H1 (cell line): ENCODE measurements at regions not wholly inside any gene's neighbourhood (a gene's known extent, or its start where the extent isn't known, plus 50 kb on each side); places are given as distances from the start of the nearest gene placed in this dataset.

Source experiments
- CTCF ChIA-PET: fragments of 300-600 bp; sonication (Branson Sonifier 250); formaldehyde crosslinking; loops from one replicate; lab custom pipeline; 2021; ENCODE audit not compliant: partially characterized antibody; lab: Charles Lee
- POLR2A ChIA-PET: fragments of 300-600 bp; sonication (Branson Sonifier 250); formaldehyde crosslinking; loops from one replicate; lab custom pipeline; 2021; ENCODE audit warnings: inconsistent platforms; ENCODE audit not compliant: partially characterized antibody; lab: Charles Lee
- DNase-seq, 2 experiments: peaks; one replicate each; pipeline versions ENCODE4 v3.0.0 to v3.0.0-alpha.2; 2010 to 2022; ENCODE audit warnings: low spot score in 2 of 2, low read depth in 1 of 2, mixed read lengths in 1 of 2
- FAIRE-seq: peaks from 2 replicates; lab custom pipeline; 2011; peaks lifted over from hg19 to GRCh38; lab: Jason Lieb, UNC
- H2AFZ ChIP-seq: 2 replicates; pipeline ENCODE4 v1.8.1; 2012; ENCODE audit warnings: low read length, inconsistent platforms
- H2AK5ac ChIP-seq: 2 replicates; pipeline ENCODE4 v1.6.1; 2013; ENCODE audit warnings: low read depth, low read length
- H2BK120ac ChIP-seq: replicated peaks from 2 replicates; pipeline ENCODE3; 2013; ENCODE audit warnings: low read depth, low read length, inconsistent platforms
- H2BK12ac ChIP-seq: 2 replicates; pipeline ENCODE4 v1.6.1; 2013; ENCODE audit warnings: low read depth, low read length
- H2BK15ac ChIP-seq: 2 replicates; pipeline ENCODE4 v1.6.1; 2013; ENCODE audit warnings: low read length
- H2BK20ac ChIP-seq: 2 replicates; pipeline ENCODE4 v1.6.1; 2013; ENCODE audit warnings: low read length
- H2BK5ac ChIP-seq: 2 replicates; pipeline ENCODE4 v1.6.1; 2013; ENCODE audit warnings: low read depth, low read length
- H3K14ac ChIP-seq: 2 replicates; pipeline ENCODE4 v1.6.1; 2013; ENCODE audit warnings: inconsistent platforms; ENCODE audit not compliant: insufficient read length
- H3K18ac ChIP-seq: 2 replicates; pipeline ENCODE4 v1.6.1; 2013; ENCODE audit warnings: low read length; ENCODE audit errors: extremely low read depth
- H3K23ac ChIP-seq: 2 replicates; pipeline ENCODE4 v1.6.1; 2013; ENCODE audit warnings: inconsistent platforms; ENCODE audit not compliant: insufficient read length
- H3K23me2 ChIP-seq: 2 replicates; pipeline ENCODE4 v1.6.1; 2013; ENCODE audit warnings: low read depth, low read length
- H3K27ac ChIP-seq: 2 replicates; pipeline ENCODE4 v1.6.1; 2011; ENCODE audit warnings: low read depth, low read length, inconsistent platforms
- H3K27me3 ChIP-seq, 4 experiments: replicated peaks in 1 of 4; 1 replicate in 1 of 4; 2 replicates in 3 of 4; pipeline versions ENCODE4 v1.6.1 to v1.8.1; 2011 to 2013; ENCODE audit warnings: low read length in 3 of 4, mild to moderate bottlenecking in 3 of 4, inconsistent platforms in 2 of 4, mixed read lengths in 2 of 4, moderate library complexity in 1 of 4; ENCODE audit not compliant: control insufficient read depth in 3 of 4, insufficient read depth in 3 of 4; ENCODE audit errors: extremely low read depth in 1 of 4
- H3K36me3 ChIP-seq, 4 experiments: 2 replicates each; pipeline versions ENCODE4 v1.6.1 to v1.8.1; 2011 to 2013; ENCODE audit warnings: mild to moderate bottlenecking in 4 of 4, low read length in 3 of 4, moderate library complexity in 2 of 4, control low read depth in 1 of 4, inconsistent platforms in 1 of 4; ENCODE audit not compliant: insufficient read depth in 4 of 4, control insufficient read depth in 2 of 4
- H3K4ac ChIP-seq: replicated peaks from 2 replicates; pipeline ENCODE3; 2013; ENCODE audit warnings: low read length, low read depth, mixed read lengths, inconsistent platforms; ENCODE audit not compliant: insufficient read length
- H3K4me1 ChIP-seq, 4 experiments: replicated peaks in 1 of 4; 1 replicate in 1 of 4; 2 replicates in 3 of 4; pipeline versions ENCODE4 v1.6.1 to v1.8.1; 2011 to 2013; ENCODE audit warnings: low read length in 3 of 4, inconsistent platforms in 2 of 4, mixed read lengths in 1 of 4; ENCODE audit not compliant: insufficient read depth in 4 of 4, control insufficient read depth in 3 of 4
- H3K4me2 ChIP-seq, 2 experiments: 2 replicates each; pipeline versions ENCODE4 v1.6.1 to v1.8.1; 2011 to 2013; ENCODE audit warnings: low read depth in 2 of 2, low read length in 2 of 2, control low read depth in 1 of 2, inconsistent platforms in 1 of 2, mild to moderate bottlenecking in 1 of 2; ENCODE audit not compliant: insufficient read depth in 1 of 2
- H3K4me3 ChIP-seq, 4 experiments: fragments of 200-600, 300-600 bp in 1 of 4; sonication (generic), shearing (Covaris generic), sonication (Bioruptor Twin) in 1 of 4; 2 replicates each; pipeline versions ENCODE4 v1.5.1 to v1.8.1; 2011 to 2016; ENCODE audit warnings: low read length in 4 of 4, low read depth in 3 of 4, control low read depth in 2 of 4, inconsistent platforms in 2 of 4, mild to moderate bottlenecking in 2 of 4, mixed read lengths in 1 of 4, moderate library complexity in 1 of 4; ENCODE audit not compliant: insufficient read depth in 2 of 4; ENCODE audit errors: extremely low read depth in 1 of 4
- H3K56ac ChIP-seq: replicated peaks from 2 replicates; pipeline ENCODE3; 2013; ENCODE audit warnings: low read depth, mild to moderate bottlenecking, mixed read lengths, low read length, inconsistent platforms; ENCODE audit not compliant: insufficient read length
- H3K79me1 ChIP-seq: 2 replicates; pipeline ENCODE4 v1.6.1; 2013; ENCODE audit warnings: low read depth, low read length, control low read depth
- H3K79me2 ChIP-seq, 2 experiments: 2 replicates each; pipeline versions ENCODE4 v1.6.1 to v1.8.1; 2012 to 2013; ENCODE audit warnings: low read length in 2 of 2, mild to moderate bottlenecking in 2 of 2, inconsistent platforms in 1 of 2; ENCODE audit not compliant: insufficient read depth in 2 of 2, control insufficient read depth in 1 of 2
- H3K9ac ChIP-seq, 4 experiments: replicated peaks in 1 of 4; 1 replicate in 1 of 4; 2 replicates in 3 of 4; pipeline versions ENCODE4 v1.6.1 to v1.8.1; 2011 to 2013; ENCODE audit warnings: low read depth in 3 of 4, low read length in 3 of 4, control low read depth in 2 of 4, mild to moderate bottlenecking in 2 of 4, moderate library complexity in 2 of 4, inconsistent platforms in 1 of 4; ENCODE audit errors: extremely low read depth in 1 of 4
- H3K9me3 ChIP-seq, 2 experiments: 2 replicates each; pipeline versions ENCODE4 v1.6.1 to v1.8.1; 2012 to 2013; ENCODE audit warnings: mild to moderate bottlenecking in 2 of 2, moderate library complexity in 2 of 2, control low read depth in 1 of 2, inconsistent platforms in 1 of 2, low read depth in 1 of 2, low read length in 1 of 2, mixed read lengths in 1 of 2; ENCODE audit not compliant: insufficient read depth in 2 of 2
- H4K20me1 ChIP-seq, 2 experiments: replicated peaks in 1 of 2; 2 replicates each; pipeline versions ENCODE3 to v1.8.1; 2011 to 2013; ENCODE audit warnings: inconsistent platforms in 2 of 2, low read length in 2 of 2, mild to moderate bottlenecking in 1 of 2; ENCODE audit not compliant: insufficient read depth in 2 of 2, control insufficient read depth in 1 of 2
- H4K5ac ChIP-seq: 2 replicates; pipeline ENCODE4 v1.6.1; 2013; ENCODE audit warnings: low read length, low read depth, mixed read lengths, inconsistent platforms; ENCODE audit not compliant: insufficient read length
- H4K8ac ChIP-seq: 2 replicates; pipeline ENCODE4 v1.8.0; 2013; ENCODE audit warnings: mild to moderate bottlenecking, moderate library complexity, low read length, inconsistent platforms; ENCODE audit not compliant: insufficient read depth; ENCODE audit errors: extremely low read depth
- H4K91ac ChIP-seq: replicated peaks from 2 replicates; pipeline ENCODE3; 2013; ENCODE audit warnings: low read length, mixed read lengths, inconsistent platforms; ENCODE audit not compliant: insufficient read length
- ASH2L ChIP-seq: fragments of 200-600, 300-600 bp; sonication (generic); IDR thresholded peaks from one replicate; pipeline ENCODE4 v1.7.1; 2017; ENCODE audit warnings: low read length
- CTCF ChIP-seq, 3 experiments: IDR thresholded peaks; 1 replicate in 2 of 3; 2 replicates in 1 of 3; pipeline versions ENCODE4 v1.5.1 to v1.6.1; 2011; ENCODE audit warnings: low read length in 3 of 3, mild to moderate bottlenecking in 3 of 3, inconsistent platforms in 2 of 3, low read depth in 1 of 3, moderate library complexity in 1 of 3; ENCODE audit not compliant: insufficient read depth in 1 of 3; ENCODE audit errors: control extremely low read depth in 1 of 3
- EP300 ChIP-seq, 2 experiments: IDR thresholded peaks; 1 replicate in 1 of 2; 2 replicates in 1 of 2; pipeline ENCODE4 v1.6.1; 2011 to 2012; ENCODE audit warnings: low read depth in 2 of 2, low read length in 2 of 2, mild to moderate bottlenecking in 2 of 2, borderline replicate concordance in 1 of 2, inconsistent platforms in 1 of 2, moderate library complexity in 1 of 2
- MAFK ChIP-seq: IDR thresholded peaks from 2 replicates; pipeline ENCODE4 v1.6.1; 2012; ENCODE audit warnings: low read depth, mild to moderate bottlenecking, improper control_type of control experiment, low read length
- PHF8 ChIP-seq: fragments of 200-600 bp; sonication (generic); conservative IDR thresholded peaks from 2 replicates; pipeline ENCODE4 v1.7.1; 2012; ENCODE audit warnings: low read depth, mild to moderate bottlenecking, inconsistent platforms, low read length, moderate library complexity
- POU5F1 ChIP-seq: IDR thresholded peaks from 2 replicates; pipeline ENCODE4 v1.6.1; 2011; ENCODE audit warnings: low read depth, mild to moderate bottlenecking, low read length, moderate library complexity
- SIX5 ChIP-seq: IDR thresholded peaks from 2 replicates; pipeline ENCODE4 v1.6.1; 2011; ENCODE audit warnings: mild to moderate bottlenecking, low read depth, low read length
- TAF7 ChIP-seq: optimal IDR thresholded peaks from 2 replicates; pipeline ENCODE3; 2011; ENCODE audit warnings: low read depth, mild to moderate bottlenecking, inconsistent platforms, low read length, moderate library complexity, borderline replicate concordance
- ZNF274 ChIP-seq: IDR thresholded peaks from 2 replicates; pipeline ENCODE4 v1.7.0; 2012; ENCODE audit warnings: low read length, borderline replicate concordance; ENCODE audit errors: extremely low read depth
- WGBS, 2 experiments: shearing (Covaris generic) in 1 of 2; methylation state at CpG; one replicate each; pipeline versions ENCODE4 v1.1.6 to v1.1.7; 2013 to 2015; ENCODE audit warnings: low lambda C conversion rate in 2 of 2, mixed read lengths in 2 of 2, inconsistent platforms in 1 of 2, low coverage in 1 of 2, missing lambda C conversion rate in 1 of 2; ENCODE audit not compliant: insufficient replicate concordance in 2 of 2, insufficient coverage in 1 of 2, insufficient read length in 1 of 2; ENCODE audit errors: extremely low coverage in 1 of 2, missing lambda C conversion rate in 1 of 2; 5-methylcytosine and 5-hydroxymethylcytosine counted together

- Histone ChIP-seq H2BK20ac (0 out of 2 replicates have a peak overlapping the region, but pooled peaks have one; percentile 25), H3K23ac (no peak overlapping the region), H3K9me3 (no peaks in the 10 kb centered on the region), H4K20me1 (peaks cover 0 to 3% of the 10 kb centered on the region in 2 experiments), H2AFZ (peak overlapping the region; percentile 43; the same call in 1 of the 2 replicates), H3K79me2 (no peaks in the 10 kb centered on the region; a peak in 1 of 4 replicates), H2BK15ac (peak overlapping the region; percentile 93; the same call in 1 of the 2 replicates), H3K9ac (no peak overlapping the region), H3K27me3 (no peaks in the 10 kb centered on the region; a peak in 1 of 7 replicates), H3K79me1 (no peaks in the 10 kb centered on the region), H2BK12ac (peak overlapping the region; percentile 99; the same call in 1 of the 2 replicates), H3K4me1 (peaks cover under 1 to 19% (median 11%) of the 10 kb centered on the region in 4 experiments), H3K4me2 (no peak overlapping the region), H3K14ac (no peak overlapping the region), H3K18ac (0 out of 2 replicates have a peak overlapping the region, but pooled peaks have one; percentile 38), H3K27ac (no peak overlapping the region), H3K4ac (no peak overlapping the region), H3K23me2 (peaks cover 8% of the 10 kb centered on the region), H3K36me3 (no peaks in the 10 kb centered on the region), H4K91ac (peak overlapping the region; percentile 83), H2BK5ac (peak overlapping the region; percentile 79), H2AK5ac (no peak overlapping the region; the same call in 1 of the 2 replicates), H4K8ac (no peak overlapping the region), H3K4me3 (no peak overlapping the region), H2BK120ac (no peak overlapping the region), H3K56ac (no peak overlapping the region), H4K5ac (no peak overlapping the region)
- WGBS, 2 experiments = 73% methylated on average over 6 of the region's 6 CpGs; no CpG with 5 or more reads in 1 of the 2 experiments
- DNase-seq (no peak), FAIRE-seq (no peak)
- CTCF ChIA-PET = interaction anchor here (0.5 to 4.6 kb wide), 14 partner anchors 12 to 549 kb away, joined by 3 to 38 read pairs (median 6); no protein-coding TSS in a partner anchor
- POLR2A ChIA-PET = interaction anchor here (1.2 to 1.5 kb wide), 4 partner anchors 16 to 29 kb away, joined by 3 to 5 read pairs (median 4); no protein-coding TSS in a partner anchor
- no peak for TF ChIP-seq EP300 (IDR thresholded peaks at IDR 0.05; ENCODE audit: borderline replicate concordance in 1 of 2, low read depth in 2 of 2, low read length in 2 of 2)
- no peak for TF ChIP-seq SIX5
- no peak for TF ChIP-seq PHF8
- no peak for TF ChIP-seq TAF7
- TF ChIP-seq MAFK = no peak
- no peak for TF ChIP-seq POU5F1
- no peak for TF ChIP-seq ASH2L
- peak in 2 of 3 experiments; percentile 30 to 52; a peak in 2 of 4 replicates for TF ChIP-seq CTCF (IDR thresholded peaks at IDR 0.05; ENCODE audit: control extremely low read depth in 1 of 3, insufficient read depth in 1 of 3, low read depth in 1 of 3, low read length in 3 of 3)
- TF ChIP-seq ZNF274 = no peak
Measured at GRCh38 chr4:3858046-3858730, 92.0 kb downstream of the ADRA2C start.
